ENCODE measurements at regions not wholly inside any gene's neighbourhood (a gene's known extent, or its start where the extent isn't known, plus 50 kb on each side); places are given as distances from the start of the nearest gene placed in this dataset.

DNA sequence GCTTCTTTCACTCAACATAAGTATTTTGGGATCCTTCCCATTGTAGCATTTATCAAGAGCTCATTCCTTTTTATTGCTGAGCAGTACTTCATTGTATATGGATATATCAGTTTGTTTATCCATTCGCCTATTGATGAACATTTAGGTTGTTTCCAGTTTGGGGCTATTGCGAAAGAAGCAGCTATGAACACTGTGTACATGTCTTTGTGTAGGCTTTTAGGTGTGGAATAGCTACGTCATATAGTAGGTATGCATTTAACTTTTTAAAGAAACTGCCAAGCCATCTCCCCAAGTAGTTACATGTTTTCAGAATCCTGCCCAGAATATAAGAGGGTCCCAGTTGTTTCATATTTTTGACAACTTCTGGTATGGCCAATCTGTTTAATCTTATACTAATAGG lies 468.1 kb downstream of the IPMK start:
- TF ChIP-seq, protein P1, sequence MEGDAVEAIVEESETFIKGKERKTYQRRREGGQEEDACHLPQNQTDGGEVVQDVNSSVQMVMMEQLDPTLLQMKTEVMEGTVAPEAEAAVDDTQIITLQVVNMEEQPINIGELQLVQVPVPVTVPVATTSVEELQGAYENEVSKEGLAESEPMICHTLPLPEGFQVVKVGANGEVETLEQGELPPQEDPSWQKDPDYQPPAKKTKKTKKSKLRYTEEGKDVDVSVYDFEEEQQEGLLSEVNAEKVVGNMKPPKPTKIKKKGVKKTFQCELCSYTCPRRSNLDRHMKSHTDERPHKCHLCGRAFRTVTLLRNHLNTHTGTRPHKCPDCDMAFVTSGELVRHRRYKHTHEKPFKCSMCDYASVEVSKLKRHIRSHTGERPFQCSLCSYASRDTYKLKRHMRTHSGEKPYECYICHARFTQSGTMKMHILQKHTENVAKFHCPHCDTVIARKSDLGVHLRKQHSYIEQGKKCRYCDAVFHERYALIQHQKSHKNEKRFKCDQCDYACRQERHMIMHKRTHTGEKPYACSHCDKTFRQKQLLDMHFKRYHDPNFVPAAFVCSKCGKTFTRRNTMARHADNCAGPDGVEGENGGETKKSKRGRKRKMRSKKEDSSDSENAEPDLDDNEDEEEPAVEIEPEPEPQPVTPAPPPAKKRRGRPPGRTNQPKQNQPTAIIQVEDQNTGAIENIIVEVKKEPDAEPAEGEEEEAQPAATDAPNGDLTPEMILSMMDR (CRISPR knock-in tag; IDR thresholded peaks at IDR 0.05) = no peak
- TF ChIP-seq CBX5 (CRISPR knock-in tag; IDR thresholded peaks at IDR 0.05; ENCODE audit: borderline replicate concordance) (no peak), SP1 (IDR thresholded peaks at IDR 0.05) (no peak), SP1 (CRISPR knock-in tag; IDR thresholded peaks at IDR 0.05) (no peak), TAF1 (CRISPR knock-in tag; IDR thresholded peaks at IDR 0.05) (no peak), CAMTA2 (CRISPR knock-in tag; IDR thresholded peaks at IDR 0.05; ENCODE audit: borderline replicate concordance) (no peak), POLR2A (IDR thresholded peaks at IDR 0.05; ENCODE audit: insufficient read depth in 1 of 2, low read depth in 2 of 2, low read length in 2 of 2) (no peak), ERF (CRISPR knock-in tag; IDR thresholded peaks at IDR 0.05) (no peak), STAT5B (CRISPR knock-in tag; IDR thresholded peaks at IDR 0.05) (no peak), JUN (CRISPR knock-in tag; IDR thresholded peaks at IDR 0.05) (no peak), TBP (CRISPR knock-in tag; IDR thresholded peaks at IDR 0.05) (no peak), HBP1 (CRISPR knock-in tag; IDR thresholded peaks at IDR 0.05; ENCODE audit: low read depth) (no peak)
- TF ChIP-seq, protein P2, sequence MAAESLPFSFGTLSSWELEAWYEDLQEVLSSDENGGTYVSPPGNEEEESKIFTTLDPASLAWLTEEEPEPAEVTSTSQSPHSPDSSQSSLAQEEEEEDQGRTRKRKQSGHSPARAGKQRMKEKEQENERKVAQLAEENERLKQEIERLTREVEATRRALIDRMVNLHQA (CRISPR knock-in tag; IDR thresholded peaks at IDR 0.05) = no peak

All from HepG2 (cell line).